Mucosa of stomach (tissue), 1 donor: ENCODE measurements at regions not wholly inside any gene's neighbourhood (a gene's known extent, or its start where the extent isn't known, plus 50 kb on each side); places are given as distances from the start of the nearest gene placed in this dataset.

Source experiments
- H3K27me3 ChIP-seq: one replicate; pipeline ENCODE4 v1.7.0; 2013; ENCODE audit warnings: mild to moderate bottlenecking, low read length; ENCODE audit not compliant: control insufficient read depth, insufficient read depth
- H3K36me3 ChIP-seq: one replicate; pipeline ENCODE4 v1.7.0; 2013; ENCODE audit warnings: low read length; ENCODE audit not compliant: control insufficient read depth, insufficient read depth
- H3K4me1 ChIP-seq: one replicate; pipeline ENCODE4 v1.7.0; 2013; ENCODE audit warnings: mild to moderate bottlenecking, low read length; ENCODE audit not compliant: control insufficient read depth, insufficient read depth
- H3K4me3 ChIP-seq: one replicate; pipeline ENCODE4 v1.7.0; 2013; ENCODE audit warnings: low read length
- H3K9ac ChIP-seq: one replicate; pipeline ENCODE4 v1.7.0; 2013; ENCODE audit warnings: mild to moderate bottlenecking, low read length, moderate library complexity
- H3K9me3 ChIP-seq: one replicate; pipeline ENCODE4 v1.7.0; 2013; ENCODE audit warnings: mild to moderate bottlenecking, low read length, moderate library complexity; ENCODE audit not compliant: control insufficient read depth
- donor health status: Pancreatic carcinoma.

DNA sequence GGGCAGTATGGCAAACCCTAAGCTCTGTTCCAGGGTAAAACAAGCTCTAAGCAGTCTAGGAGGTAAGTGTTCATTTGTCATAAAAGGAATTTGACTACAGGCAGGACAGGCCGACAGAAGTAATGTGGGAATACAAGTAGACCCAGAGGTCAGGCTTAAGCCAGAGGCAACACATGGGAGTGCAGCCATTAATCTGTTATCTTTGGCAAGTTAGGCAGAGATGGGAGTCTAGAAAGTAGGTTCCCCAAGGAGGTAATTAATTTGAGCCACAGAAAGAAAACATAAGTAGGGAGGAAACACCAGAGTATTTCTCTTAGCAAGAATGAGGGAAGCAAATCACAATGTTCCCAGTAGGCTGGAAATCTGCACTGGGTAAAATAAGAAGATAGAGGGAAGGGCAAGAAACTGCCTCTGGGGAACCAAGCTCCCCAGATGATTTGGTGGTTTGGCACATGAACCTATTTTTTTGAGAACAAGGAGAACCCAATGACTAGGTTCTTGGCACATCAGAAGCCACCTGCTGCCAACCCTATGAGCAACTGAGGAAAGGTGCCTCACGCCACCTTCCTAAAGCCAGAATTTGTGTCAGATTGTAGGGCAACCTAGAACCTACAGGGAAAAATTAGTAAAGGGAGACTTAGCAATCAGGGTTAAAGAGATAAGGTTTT lies 636.4 kb upstream of the PLXNA2 start:
- Histone ChIP-seq H3K9ac (no peak overlapping the region), H3K9me3 (no peaks in the 10 kb centered on the region), H3K36me3 (no peaks in the 10 kb centered on the region), H3K4me3 (no peak overlapping the region), H3K4me1 (no peaks in the 10 kb centered on the region), H3K27me3 (no peaks in the 10 kb centered on the region)

DNA sequence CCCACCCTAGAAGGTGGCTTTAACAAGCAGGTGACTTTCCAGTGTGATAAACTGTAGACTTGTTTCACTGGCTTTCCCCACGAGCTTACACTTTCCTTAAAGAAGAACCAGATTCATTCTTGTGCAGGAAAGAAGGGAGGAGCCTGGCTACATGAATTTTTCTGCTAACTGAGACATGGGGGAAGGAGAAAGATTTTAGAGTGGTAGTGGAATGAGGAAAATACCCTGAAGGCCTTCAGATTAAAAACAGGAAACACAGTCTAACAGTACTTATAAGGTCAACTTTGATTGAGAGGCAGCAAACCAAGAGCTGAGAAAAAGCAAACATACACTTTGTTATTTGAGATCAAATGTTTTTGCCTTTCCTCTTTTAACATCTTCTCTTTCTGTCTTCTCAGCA lies 640.9 kb upstream of the PLXNA2 start:
- Histone ChIP-seq H3K9me3 (no peaks in the 10 kb centered on the region), H3K36me3 (no peaks in the 10 kb centered on the region), H3K4me1 (no peaks in the 10 kb centered on the region), H3K27me3 (no peaks in the 10 kb centered on the region), H3K4me3 (no peak overlapping the region), H3K9ac (no peak overlapping the region)

DNA sequence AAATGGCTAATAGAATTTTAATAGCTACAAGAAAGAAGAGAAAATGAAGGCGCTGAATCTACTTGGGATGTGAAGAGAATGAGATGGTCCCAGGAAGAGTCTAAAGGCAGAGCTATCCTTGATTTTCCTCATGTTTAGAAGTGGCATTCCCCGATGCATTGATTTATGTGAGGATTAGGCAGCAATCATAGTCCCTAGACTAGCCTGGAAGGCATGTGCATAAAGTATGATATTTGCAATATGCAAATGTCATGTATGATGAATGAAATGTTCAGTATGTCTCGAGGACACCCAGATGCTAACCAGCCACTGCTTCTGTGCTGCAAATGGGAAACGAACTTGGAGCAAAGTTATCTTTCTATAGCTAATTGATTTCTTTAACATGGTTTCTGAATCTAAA lies 641.5 kb upstream of the PLXNA2 start:
- Histone ChIP-seq H3K9me3 (no peaks in the 10 kb centered on the region), H3K36me3 (no peaks in the 10 kb centered on the region), H3K4me3 (no peak overlapping the region), H3K9ac (no peak overlapping the region), H3K27me3 (no peaks in the 10 kb centered on the region), H3K4me1 (no peaks in the 10 kb centered on the region)

DNA sequence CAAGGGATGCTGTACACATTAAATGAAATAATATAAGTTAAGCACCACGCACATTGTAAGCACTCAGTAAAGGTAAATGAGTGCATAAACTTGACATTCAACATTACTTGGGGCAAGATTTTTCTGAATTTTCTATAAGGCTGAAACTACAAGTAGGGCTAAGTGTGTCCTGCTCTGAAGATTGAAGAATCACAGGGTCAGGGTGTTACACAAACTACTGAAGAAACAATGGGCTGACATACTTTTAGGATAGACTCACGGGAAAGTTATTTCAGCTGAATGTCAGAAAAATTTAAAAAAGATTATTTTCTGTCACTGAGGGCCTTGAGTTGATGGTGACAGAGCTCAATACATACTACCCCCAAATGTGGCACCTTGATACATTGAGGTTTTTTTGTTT lies 644.2 kb upstream of the PLXNA2 start:
- Histone ChIP-seq H3K4me3 (no peak overlapping the region), H3K27me3 (no peaks in the 10 kb centered on the region), H3K9me3 (no peaks in the 10 kb centered on the region), H3K36me3 (no peaks in the 10 kb centered on the region), H3K9ac (no peak overlapping the region), H3K4me1 (no peaks in the 10 kb centered on the region)

DNA sequence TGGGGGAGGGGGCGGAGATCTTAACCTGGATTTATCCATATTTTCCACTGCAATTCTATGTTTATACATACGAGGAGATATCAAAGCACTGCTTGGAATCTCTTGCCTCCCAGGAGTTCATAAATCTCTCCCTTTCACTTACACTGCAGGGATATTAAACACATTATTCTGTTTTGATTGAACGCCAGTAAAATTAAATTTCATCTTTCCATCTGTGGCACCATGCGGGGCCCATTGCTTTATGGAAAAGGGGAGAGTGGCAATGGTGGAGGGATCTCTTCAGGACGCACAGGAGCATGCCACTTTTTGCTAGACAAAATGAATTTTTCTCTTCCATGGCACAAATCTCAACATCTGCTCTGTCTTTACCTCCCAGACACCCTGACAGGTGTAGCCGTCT lies 648.0 kb upstream of the PLXNA2 start:
- no peaks in the 10 kb centered on the region for H3K9me3 ChIP-seq
- no peaks in the 10 kb centered on the region for H3K36me3 ChIP-seq
- no peaks in the 10 kb centered on the region for H3K4me1 ChIP-seq
- H3K4me3 ChIP-seq = no peak overlapping the region
- H3K9ac ChIP-seq = no peak overlapping the region
- no peaks in the 10 kb centered on the region for H3K27me3 ChIP-seq

DNA sequence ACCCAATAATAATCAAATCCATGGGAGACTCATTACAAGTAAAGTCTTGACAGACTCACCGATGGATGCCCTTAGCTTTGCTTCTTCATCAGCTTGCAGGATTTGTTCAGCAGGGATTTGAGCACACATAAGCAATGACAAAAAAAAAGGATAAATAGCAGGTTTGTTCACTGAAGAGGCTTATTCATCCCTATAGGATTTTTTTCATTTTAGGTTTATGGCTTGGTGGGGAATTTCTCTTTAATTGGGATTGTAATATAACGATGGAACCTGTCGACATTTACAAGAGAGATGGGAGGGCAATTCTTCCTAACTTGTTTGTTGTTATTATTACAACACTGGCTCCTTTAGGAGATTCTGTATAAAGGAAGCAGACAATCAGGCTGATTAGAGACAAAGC lies 649.1 kb upstream of the PLXNA2 start:
- Histone ChIP-seq H3K9me3 (no peaks in the 10 kb centered on the region), H3K4me1 (no peaks in the 10 kb centered on the region), H3K9ac (no peak overlapping the region), H3K36me3 (no peaks in the 10 kb centered on the region), H3K4me3 (no peak overlapping the region), H3K27me3 (no peaks in the 10 kb centered on the region)

DNA sequence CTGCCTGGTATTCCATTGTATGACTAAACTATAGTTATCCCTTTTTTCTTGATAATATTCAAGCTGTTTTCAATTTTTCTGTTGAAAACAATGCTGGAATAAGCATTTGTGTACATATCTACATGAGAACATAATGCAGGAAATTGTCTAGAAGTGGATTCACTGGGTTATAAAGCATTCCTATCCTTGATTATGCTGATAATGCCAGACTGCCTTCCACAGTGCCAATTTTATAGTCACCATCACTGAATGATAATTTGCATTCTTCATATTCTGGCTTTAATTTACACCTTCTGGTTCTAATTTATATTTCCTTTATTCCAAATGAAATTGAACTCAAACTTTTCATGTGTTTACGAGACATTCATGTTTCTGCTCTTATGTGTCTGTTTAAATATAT lies 651.0 kb upstream of the PLXNA2 start:
- no peak overlapping the region for H3K4me3 ChIP-seq
- no peak overlapping the region for H3K9ac ChIP-seq
- no peaks in the 10 kb centered on the region for H3K36me3 ChIP-seq
- no peaks in the 10 kb centered on the region for H3K9me3 ChIP-seq
- H3K27me3 ChIP-seq = no peaks in the 10 kb centered on the region
- H3K4me1 ChIP-seq = no peaks in the 10 kb centered on the region

DNA sequence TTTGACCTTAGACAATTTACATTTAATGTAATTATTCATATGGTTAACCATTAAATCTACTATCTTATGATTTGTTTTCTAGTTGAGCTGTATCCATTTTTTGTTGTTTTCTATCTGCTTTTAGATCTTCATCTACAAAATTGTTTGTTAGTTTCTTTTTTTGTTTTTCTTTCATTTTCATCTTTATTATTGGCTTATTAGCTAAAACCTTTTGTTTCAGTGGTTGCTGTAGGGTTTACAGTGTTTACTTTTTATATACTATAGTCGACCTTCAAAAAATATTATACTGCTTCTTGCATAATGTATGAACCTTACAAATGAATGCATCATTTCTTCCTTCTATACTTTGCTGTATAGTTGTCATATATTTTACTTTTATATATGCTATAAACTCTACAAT lies 651.6 kb upstream of the PLXNA2 start:
- no peaks in the 10 kb centered on the region for H3K9me3 ChIP-seq
- H3K4me1 ChIP-seq = no peaks in the 10 kb centered on the region
- no peak overlapping the region for H3K9ac ChIP-seq
- H3K27me3 ChIP-seq = no peaks in the 10 kb centered on the region
- H3K4me3 ChIP-seq = no peak overlapping the region
- H3K36me3 ChIP-seq = no peaks in the 10 kb centered on the region

DNA sequence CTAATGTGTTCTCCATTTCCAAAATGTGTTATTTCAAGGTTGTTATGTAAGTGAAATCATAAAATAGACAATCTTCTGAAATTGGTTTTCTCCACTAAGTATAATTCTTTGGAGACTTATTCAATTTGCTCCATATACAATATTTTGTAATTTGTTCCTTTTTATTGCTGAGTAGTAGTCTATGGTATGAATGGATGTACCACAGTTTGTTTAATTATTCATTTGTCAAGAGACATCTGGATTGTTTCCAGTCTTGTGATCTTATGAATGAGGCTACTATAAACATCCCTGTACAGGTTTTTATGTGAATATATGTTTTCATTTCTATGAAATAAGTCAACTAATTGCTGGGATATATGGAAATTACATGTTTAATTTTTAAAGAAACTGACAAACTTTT lies 652.6 kb upstream of the PLXNA2 start:
- Histone ChIP-seq H3K9ac (no peak overlapping the region), H3K4me1 (no peaks in the 10 kb centered on the region), H3K36me3 (no peaks in the 10 kb centered on the region), H3K9me3 (no peaks in the 10 kb centered on the region), H3K4me3 (no peak overlapping the region), H3K27me3 (no peaks in the 10 kb centered on the region)

DNA sequence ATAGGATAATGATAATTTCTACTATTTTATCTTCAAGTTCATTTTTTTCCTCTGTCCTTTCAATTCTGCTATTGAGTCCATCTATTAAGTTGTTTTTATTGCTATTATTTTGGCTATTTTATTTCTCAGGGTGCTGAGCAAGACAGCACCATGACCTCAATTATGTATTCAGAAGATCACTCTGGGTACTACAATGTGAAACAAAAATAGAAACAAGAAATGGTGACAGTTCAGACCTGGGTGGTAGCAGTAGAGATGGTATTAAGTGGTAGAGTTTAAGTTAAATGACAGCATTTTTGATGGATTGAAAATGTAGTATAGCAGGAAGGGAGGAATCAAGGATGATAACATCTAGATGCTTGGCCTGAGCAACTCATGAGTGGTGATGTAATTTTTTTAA lies 655.3 kb upstream of the PLXNA2 start:
- H3K9me3 ChIP-seq = no peaks in the 10 kb centered on the region
- no peak overlapping the region for H3K9ac ChIP-seq
- no peaks in the 10 kb centered on the region for H3K4me1 ChIP-seq
- H3K4me3 ChIP-seq = no peak overlapping the region
- no peaks in the 10 kb centered on the region for H3K36me3 ChIP-seq
- H3K27me3 ChIP-seq = no peaks in the 10 kb centered on the region

DNA sequence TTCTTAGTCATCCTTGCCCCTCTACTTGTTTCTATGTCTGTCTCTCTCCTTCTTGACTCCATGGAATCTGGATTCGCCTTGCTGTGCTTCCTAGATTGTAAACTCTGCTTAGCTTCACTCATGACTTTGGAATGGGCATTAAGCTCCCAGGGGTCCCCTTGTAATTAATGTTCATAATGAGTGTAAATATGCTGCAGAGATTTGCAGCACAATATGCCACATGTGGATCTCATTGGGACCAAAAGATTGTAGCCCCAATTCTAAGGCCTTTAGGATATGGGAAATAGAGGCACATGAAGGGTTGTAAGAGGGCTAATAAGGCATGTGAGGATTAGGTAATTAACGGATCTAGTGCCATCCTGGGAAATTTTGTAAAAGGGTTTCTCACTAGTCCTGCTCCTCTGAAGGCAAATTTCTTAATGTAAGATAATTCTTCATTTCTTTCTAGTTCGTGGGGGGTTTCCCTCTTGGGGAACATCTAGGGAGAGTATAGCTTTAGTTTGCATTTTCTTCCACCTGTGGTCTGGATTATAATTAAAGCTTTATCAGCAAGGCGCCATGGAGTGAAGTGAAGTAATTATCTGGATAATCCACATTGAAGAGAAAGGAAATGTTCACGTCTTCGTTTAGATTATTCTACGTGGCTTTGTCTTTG lies 659.2 kb upstream of the PLXNA2 start:
- H3K9ac ChIP-seq = no peak overlapping the region
- H3K4me3 ChIP-seq = no peak overlapping the region
- H3K36me3 ChIP-seq = no peaks in the 10 kb centered on the region
- H3K9me3 ChIP-seq = no peaks in the 10 kb centered on the region
- no peaks in the 10 kb centered on the region for H3K27me3 ChIP-seq
- no peaks in the 10 kb centered on the region for H3K4me1 ChIP-seq

DNA sequence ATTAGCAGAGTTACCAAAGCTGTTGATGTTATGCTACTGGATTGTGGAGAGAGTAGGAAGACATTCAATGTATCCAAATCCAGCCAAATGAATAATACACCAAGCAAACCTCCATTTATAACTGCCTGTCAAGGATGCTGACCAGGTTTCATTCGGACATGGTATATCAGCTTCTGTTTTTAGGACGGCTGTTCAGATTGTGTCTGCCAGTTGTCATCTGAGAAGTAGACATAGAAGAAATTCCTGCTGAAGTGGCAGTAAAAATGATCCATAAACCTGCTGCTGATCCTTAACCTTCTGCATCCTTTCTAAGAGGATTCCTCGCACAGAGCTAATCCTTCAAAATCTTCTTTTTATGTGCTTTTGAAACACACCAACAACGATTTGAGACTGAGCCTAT lies 663.6 kb upstream of the PLXNA2 start:
- no peak overlapping the region for H3K9ac ChIP-seq
- H3K9me3 ChIP-seq = no peaks in the 10 kb centered on the region
- no peaks in the 10 kb centered on the region for H3K27me3 ChIP-seq
- no peaks in the 10 kb centered on the region for H3K36me3 ChIP-seq
- H3K4me1 ChIP-seq = no peaks in the 10 kb centered on the region
- H3K4me3 ChIP-seq = no peak overlapping the region
